ENCODE measurements at regions not wholly inside any gene's neighbourhood (a gene's known extent, or its start where the extent isn't known, plus 50 kb on each side); places are given as distances from the start of the nearest gene placed in this dataset.

GRCh38 chr4:11182031-11182430 lies 246.7 kb downstream of the HS3ST1 start:
- Mint-ChIP-seq H3K4me3 (no peak overlapping the region), H3K9me3 (peaks cover 2% of the 10 kb centered on the region), H3K27ac (no peak overlapping the region), H3K36me3 (no peaks in the 10 kb centered on the region), H3K27me3 (no peaks in the 10 kb centered on the region), H3K4me1 (no peaks in the 10 kb centered on the region)
- no peak for ATAC-seq

GRCh38 chr4:11179796-11180195 lies 248.9 kb downstream of the HS3ST1 start:
- no peaks in the 10 kb centered on the region for H3K4me1 Mint-ChIP-seq
- no peak overlapping the region for H3K4me3 Mint-ChIP-seq
- no peak for ATAC-seq
- H3K9me3 Mint-ChIP-seq = peaks cover 2% of the 10 kb centered on the region
- H3K27me3 Mint-ChIP-seq = no peaks in the 10 kb centered on the region
- no peak overlapping the region for H3K27ac Mint-ChIP-seq
- H3K36me3 Mint-ChIP-seq = no peaks in the 10 kb centered on the region

GRCh38 chr4:11178433-11178832 lies 250.3 kb downstream of the HS3ST1 start:
- H3K4me1 Mint-ChIP-seq = no peaks in the 10 kb centered on the region
- ATAC-seq = no peak
- H3K9me3 Mint-ChIP-seq = peaks cover 2% of the 10 kb centered on the region
- H3K36me3 Mint-ChIP-seq = no peaks in the 10 kb centered on the region
- H3K27me3 Mint-ChIP-seq = no peaks in the 10 kb centered on the region
- H3K27ac Mint-ChIP-seq = no peak overlapping the region
- no peak overlapping the region for H3K4me3 Mint-ChIP-seq

GRCh38 chr4:11175374-11175773 lies 253.3 kb downstream of the HS3ST1 start:
- Mint-ChIP-seq H3K27ac (no peak overlapping the region), H3K27me3 (no peaks in the 10 kb centered on the region), H3K4me3 (no peak overlapping the region), H3K9me3 (peaks cover 2% of the 10 kb centered on the region), H3K36me3 (no peaks in the 10 kb centered on the region), H3K4me1 (no peaks in the 10 kb centered on the region)
- ATAC-seq = no peak

GRCh38 chr4:11166606-11167005 lies 262.1 kb downstream of the HS3ST1 start:
- H3K36me3 Mint-ChIP-seq = no peaks in the 10 kb centered on the region
- H3K4me1 Mint-ChIP-seq = no peaks in the 10 kb centered on the region
- no peak for ATAC-seq
- no peak overlapping the region for H3K4me3 Mint-ChIP-seq
- peaks cover 4% of the 10 kb centered on the region for H3K9me3 Mint-ChIP-seq
- H3K27me3 Mint-ChIP-seq = no peaks in the 10 kb centered on the region
- H3K27ac Mint-ChIP-seq = no peak overlapping the region

GRCh38 chr4:11166034-11166433 lies 262.7 kb downstream of the HS3ST1 start:
- Mint-ChIP-seq H3K4me3 (no peak overlapping the region), H3K4me1 (no peaks in the 10 kb centered on the region), H3K9me3 (peaks cover 4% of the 10 kb centered on the region), H3K36me3 (no peaks in the 10 kb centered on the region), H3K27me3 (no peaks in the 10 kb centered on the region), H3K27ac (no peak overlapping the region)
- no peak for ATAC-seq

GRCh38 chr4:11165052-11165451 lies 263.6 kb downstream of the HS3ST1 start:
- H3K36me3 Mint-ChIP-seq = no peaks in the 10 kb centered on the region
- no peaks in the 10 kb centered on the region for H3K27me3 Mint-ChIP-seq
- H3K9me3 Mint-ChIP-seq = peaks cover 4% of the 10 kb centered on the region
- H3K27ac Mint-ChIP-seq = no peak overlapping the region
- H3K4me3 Mint-ChIP-seq = no peak overlapping the region
- no peaks in the 10 kb centered on the region for H3K4me1 Mint-ChIP-seq
- no peak for ATAC-seq

- Mint-ChIP-seq H3K4me3 (no peak overlapping the region), H3K36me3 (no peaks in the 10 kb centered on the region), H3K4me1 (no peaks in the 10 kb centered on the region), H3K27ac (no peak overlapping the region), H3K9me3 (peaks cover 4% of the 10 kb centered on the region), H3K27me3 (no peaks in the 10 kb centered on the region)
- ATAC-seq = no peak
Measured at GRCh38 chr4:11160288-11160687, 268.4 kb downstream of the HS3ST1 start.

GRCh38 chr4:11158971-11159370 lies 269.7 kb downstream of the HS3ST1 start:
- H3K27ac Mint-ChIP-seq = no peak overlapping the region
- no peaks in the 10 kb centered on the region for H3K27me3 Mint-ChIP-seq
- H3K36me3 Mint-ChIP-seq = no peaks in the 10 kb centered on the region
- no peak for ATAC-seq
- H3K4me1 Mint-ChIP-seq = no peaks in the 10 kb centered on the region
- peaks cover 4% of the 10 kb centered on the region for H3K9me3 Mint-ChIP-seq
- H3K4me3 Mint-ChIP-seq = no peak overlapping the region

- H3K4me3 Mint-ChIP-seq = no peak overlapping the region
- H3K27me3 Mint-ChIP-seq = no peaks in the 10 kb centered on the region
- H3K9me3 Mint-ChIP-seq = no peaks in the 10 kb centered on the region
- no peaks in the 10 kb centered on the region for H3K4me1 Mint-ChIP-seq
- no peak overlapping the region for H3K27ac Mint-ChIP-seq
- no peaks in the 10 kb centered on the region for H3K36me3 Mint-ChIP-seq
- no peak for ATAC-seq
Measured at GRCh38 chr4:11155208-11155867, 273.4 kb downstream of the HS3ST1 start.

GRCh38 chr4:11153171-11153750 lies 275.4 kb downstream of the HS3ST1 start:
- Mint-ChIP-seq H3K9me3 (no peaks in the 10 kb centered on the region), H3K4me3 (no peak overlapping the region), H3K4me1 (peaks cover 10% of the 10 kb centered on the region), H3K27ac (no peak overlapping the region), H3K27me3 (no peaks in the 10 kb centered on the region), H3K36me3 (no peaks in the 10 kb centered on the region)
- no peak for ATAC-seq

- no peak for ATAC-seq
- H3K9me3 Mint-ChIP-seq = no peaks in the 10 kb centered on the region
- H3K27ac Mint-ChIP-seq = no peak overlapping the region
- H3K4me1 Mint-ChIP-seq = peaks cover 10% of the 10 kb centered on the region
- H3K4me3 Mint-ChIP-seq = no peak overlapping the region
- H3K36me3 Mint-ChIP-seq = no peaks in the 10 kb centered on the region
- no peaks in the 10 kb centered on the region for H3K27me3 Mint-ChIP-seq
Measured at GRCh38 chr4:11152684-11153083, 276.0 kb downstream of the HS3ST1 start.

GRCh38 chr4:11151500-11151899 lies 277.2 kb downstream of the HS3ST1 start:
- Mint-ChIP-seq H3K27me3 (no peaks in the 10 kb centered on the region), H3K4me3 (no peak overlapping the region), H3K4me1 (peaks cover 10% of the 10 kb centered on the region), H3K27ac (no peak overlapping the region), H3K9me3 (no peaks in the 10 kb centered on the region), H3K36me3 (no peaks in the 10 kb centered on the region)
- ATAC-seq = no peak

- H3K36me3 Mint-ChIP-seq = no peaks in the 10 kb centered on the region
- no peaks in the 10 kb centered on the region for H3K9me3 Mint-ChIP-seq
- no peak overlapping the region for H3K4me3 Mint-ChIP-seq
- ATAC-seq = no peak
- H3K4me1 Mint-ChIP-seq = peaks cover 10% of the 10 kb centered on the region
- H3K27me3 Mint-ChIP-seq = no peaks in the 10 kb centered on the region
- H3K27ac Mint-ChIP-seq = peak overlapping the region; percentile 11
Measured at GRCh38 chr4:11149612-11150259, 279.0 kb downstream of the HS3ST1 start.

- no peaks in the 10 kb centered on the region for H3K27me3 Mint-ChIP-seq
- peaks cover 32% of the 10 kb centered on the region for H3K4me1 Mint-ChIP-seq
- peak overlapping the region; percentile 13 for H3K27ac Mint-ChIP-seq
- no peaks in the 10 kb centered on the region for H3K36me3 Mint-ChIP-seq
- H3K9me3 Mint-ChIP-seq = peaks cover 6% of the 10 kb centered on the region
- no peak for ATAC-seq
- no peak overlapping the region for H3K4me3 Mint-ChIP-seq
Measured at GRCh38 chr4:11139871-11140270, 288.8 kb downstream of the HS3ST1 start.

- no peaks in the 10 kb centered on the region for H3K36me3 Mint-ChIP-seq
- peak overlapping the region; percentile 50 for H3K27ac Mint-ChIP-seq
- no peaks in the 10 kb centered on the region for H3K27me3 Mint-ChIP-seq
- ATAC-seq = peak; percentile 82
- no peak overlapping the region for H3K4me3 Mint-ChIP-seq
- H3K9me3 Mint-ChIP-seq = peaks cover 6% of the 10 kb centered on the region
- H3K4me1 Mint-ChIP-seq = peaks cover 41% of the 10 kb centered on the region
Measured at GRCh38 chr4:11138964-11139363, 289.7 kb downstream of the HS3ST1 start.

All from stimulated activated memory B cell treated with anti-CD40 and anti-IgM and Interleukin-4, amounts not matched to agents 10 μg/mL and 1 μg/mL and 100 μg/mL, for 72 hours (primary cell).